ENCODE measurements at regions not wholly inside any gene's neighbourhood (a gene's known extent, or its start where the extent isn't known, plus 50 kb on each side); places are given as distances from the start of the nearest gene placed in this dataset.
"Not testable (repeated sequence)": the region's sequence is repeated elsewhere in the genome, so short reads cannot be mapped to it uniquely, and the experiment has no call there.

DNA sequence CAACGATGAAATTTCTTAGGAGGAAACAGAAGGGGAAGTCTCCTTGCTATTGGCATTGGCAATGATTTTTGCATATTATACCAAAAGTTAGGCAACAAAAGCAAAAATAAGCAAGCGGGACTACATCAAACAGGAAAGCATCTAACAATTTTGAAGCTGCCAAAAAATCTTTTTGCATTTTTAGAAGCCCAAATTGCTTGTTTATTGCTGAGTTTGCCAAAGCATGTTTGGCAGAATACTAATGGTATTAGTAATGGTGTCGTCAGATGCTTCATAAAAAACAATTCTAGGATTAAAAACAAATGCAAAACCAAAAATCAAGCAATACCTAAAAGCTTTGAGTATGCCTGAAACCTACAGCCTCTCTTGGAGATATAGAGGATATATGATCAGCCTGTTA, 80.0 kb downstream of the GALR1 start:
- DNase-seq (ENCODE audit: low spot score) = no peak

DNA sequence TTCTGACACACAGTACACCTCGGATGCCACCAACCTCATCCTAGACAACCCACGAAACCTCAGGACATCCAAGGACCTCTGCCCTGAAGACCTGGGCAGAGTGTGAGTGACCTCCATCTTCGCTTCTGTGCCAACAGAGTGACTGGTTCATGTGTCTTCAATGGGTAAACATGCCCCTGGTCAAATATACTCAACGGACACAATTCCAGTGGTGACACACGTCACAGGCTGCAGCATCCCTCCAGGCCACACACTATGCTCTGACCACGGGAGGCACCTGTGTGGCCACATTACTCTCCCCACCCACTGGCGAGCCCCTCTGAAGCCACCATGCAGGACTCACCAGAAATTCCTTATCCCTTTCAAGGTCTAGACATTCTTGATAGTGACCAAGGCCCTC, 85.2 kb downstream of the GALR1 start:
- DNase-seq (ENCODE audit: low spot score) = no peak

DNA sequence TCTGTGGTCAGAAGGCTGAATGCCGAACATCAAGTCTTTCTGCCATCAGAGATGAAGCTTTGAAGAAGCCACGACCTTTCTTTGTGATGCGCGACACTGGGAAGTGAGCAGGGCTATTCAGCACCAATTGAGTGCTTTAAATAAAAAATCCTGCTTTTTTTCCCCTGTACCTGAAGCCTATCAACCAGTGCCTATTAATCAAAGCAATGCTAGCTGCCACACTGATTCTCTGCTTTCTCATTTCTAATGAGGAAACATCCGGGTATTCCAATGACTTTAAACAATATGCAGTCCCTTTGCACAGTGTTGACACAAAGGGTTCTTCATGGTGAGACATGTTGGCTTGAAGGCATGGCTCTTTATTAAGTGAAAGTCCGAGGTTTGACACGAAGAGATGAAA, 88.0 kb downstream of the GALR1 start:
- DNase-seq (ENCODE audit: low spot score) = no peak

DNA sequence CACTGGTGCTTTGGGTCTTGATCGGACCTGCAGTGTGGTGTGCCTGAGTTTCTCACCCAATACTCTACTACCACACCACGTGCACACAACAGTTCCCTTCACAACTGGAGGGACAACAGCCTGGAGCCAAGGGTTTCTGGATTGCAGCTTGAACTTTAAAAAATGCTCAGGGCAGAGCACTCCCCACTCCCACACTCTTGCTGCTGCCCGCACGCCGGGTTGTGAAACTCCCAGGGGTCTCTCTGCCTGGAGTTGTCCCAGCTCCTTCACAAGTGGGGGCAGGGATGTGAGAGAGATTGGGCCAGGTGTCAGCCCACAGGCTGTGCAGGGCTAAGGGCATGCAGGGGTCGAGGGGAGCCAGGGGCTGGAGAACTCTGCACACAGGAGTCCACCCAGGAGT, 89.4 kb downstream of the GALR1 start:
- DNase-seq (ENCODE audit: low spot score) = no peak

DNA sequence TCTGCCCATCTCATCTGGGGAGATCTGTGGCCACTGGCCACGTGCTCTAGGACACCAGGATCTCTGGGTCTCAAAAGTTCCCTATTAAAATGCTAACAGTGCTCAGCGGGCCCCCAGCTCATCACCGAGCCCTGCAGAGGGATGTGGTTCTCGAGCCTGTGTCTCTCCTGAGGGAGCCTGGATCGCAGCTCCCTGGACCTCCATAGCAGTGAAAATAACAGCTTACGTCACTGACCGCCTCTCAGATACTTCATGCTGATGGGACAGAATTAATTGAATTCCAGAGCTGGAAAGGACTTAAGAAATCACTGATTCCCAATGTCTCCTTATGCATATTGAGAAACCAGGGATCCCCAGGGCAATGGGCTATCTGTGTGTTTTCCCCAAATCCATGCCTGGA, 90.0 kb downstream of the GALR1 start:
- no peak for DNase-seq (ENCODE audit: low spot score)

DNA sequence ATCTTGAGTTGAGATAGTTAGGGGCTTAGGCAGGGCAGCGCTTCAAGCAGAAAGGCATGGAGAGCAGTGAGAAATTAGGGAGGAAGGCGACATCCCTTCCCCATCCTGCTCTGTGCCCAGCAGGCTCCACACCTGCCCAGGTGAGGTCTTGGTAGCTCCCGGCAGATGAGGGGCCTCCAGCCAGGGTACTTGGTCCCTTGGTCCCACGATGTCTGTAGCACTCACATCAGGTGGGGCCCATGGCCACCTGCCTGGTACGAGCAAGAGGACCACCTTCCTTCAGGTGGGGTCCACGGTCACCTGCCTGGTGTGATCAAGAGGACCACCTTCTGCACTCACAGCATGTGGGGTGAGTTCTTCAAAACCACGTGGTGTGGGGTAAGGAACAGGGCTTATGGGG, 91.2 kb downstream of the GALR1 start:
- no peak for DNase-seq (ENCODE audit: low spot score)

DNA sequence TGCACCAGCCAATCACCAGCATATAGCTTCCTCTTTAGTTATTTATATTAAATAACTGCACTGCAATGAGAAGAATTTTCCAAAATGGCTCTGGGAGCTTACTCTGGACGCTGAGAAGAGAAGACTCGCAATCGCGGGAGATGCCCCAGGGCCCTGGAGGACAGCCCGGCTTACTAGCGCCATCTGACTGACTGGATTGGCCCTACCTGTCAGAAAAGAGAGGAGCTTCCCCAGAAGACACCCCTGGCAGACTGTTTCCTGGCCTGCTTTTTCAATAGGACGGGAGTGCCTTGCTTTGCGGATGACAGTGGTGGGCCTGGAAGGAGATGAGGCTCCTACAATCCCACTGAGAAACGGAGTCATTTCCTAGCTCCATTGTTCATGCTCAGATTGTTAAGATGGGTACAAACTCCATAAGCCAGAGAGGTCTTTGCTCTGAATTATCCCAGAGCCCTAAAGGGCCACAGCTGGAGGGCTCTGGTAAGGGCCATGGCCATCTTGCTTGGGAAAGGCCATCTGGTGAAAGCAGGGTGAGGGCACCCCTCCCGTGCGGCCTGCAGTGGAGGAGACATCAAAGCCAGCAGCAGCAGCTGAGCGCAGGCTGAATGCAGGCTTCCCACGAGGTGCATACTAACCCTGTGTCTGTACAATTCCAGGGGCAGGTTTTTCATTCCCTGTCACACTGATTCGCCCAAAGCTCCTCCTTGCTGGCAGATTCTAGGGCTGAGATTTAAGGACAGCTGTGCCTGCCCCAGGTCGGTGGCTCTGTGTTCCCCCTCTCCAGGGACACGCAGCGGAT, 92.1 kb downstream of the GALR1 start:
- DNase-seq (ENCODE audit: low spot score) = no peak

DNA sequence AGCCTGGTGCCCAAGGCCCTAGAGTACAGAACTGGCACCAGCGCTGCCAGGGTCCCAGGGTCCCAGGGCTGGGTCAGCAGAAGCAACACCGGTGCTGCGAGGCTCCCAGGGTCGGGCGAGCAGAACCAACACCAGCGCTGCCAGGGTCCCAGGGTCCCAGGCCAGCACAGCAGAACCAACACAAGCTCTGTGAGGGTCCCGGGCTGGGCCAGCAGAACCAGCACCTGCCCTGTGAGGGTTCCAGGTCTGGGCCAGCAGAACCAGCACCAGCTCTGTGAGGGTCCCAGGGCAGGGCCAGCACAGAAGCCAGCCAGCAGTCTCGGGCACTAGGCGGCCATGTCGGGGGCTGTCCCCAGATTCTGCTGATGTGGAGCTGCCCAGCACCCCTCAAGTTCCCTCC, 93.1 kb downstream of the GALR1 start:
- no peak for DNase-seq (ENCODE audit: low spot score)

DNA sequence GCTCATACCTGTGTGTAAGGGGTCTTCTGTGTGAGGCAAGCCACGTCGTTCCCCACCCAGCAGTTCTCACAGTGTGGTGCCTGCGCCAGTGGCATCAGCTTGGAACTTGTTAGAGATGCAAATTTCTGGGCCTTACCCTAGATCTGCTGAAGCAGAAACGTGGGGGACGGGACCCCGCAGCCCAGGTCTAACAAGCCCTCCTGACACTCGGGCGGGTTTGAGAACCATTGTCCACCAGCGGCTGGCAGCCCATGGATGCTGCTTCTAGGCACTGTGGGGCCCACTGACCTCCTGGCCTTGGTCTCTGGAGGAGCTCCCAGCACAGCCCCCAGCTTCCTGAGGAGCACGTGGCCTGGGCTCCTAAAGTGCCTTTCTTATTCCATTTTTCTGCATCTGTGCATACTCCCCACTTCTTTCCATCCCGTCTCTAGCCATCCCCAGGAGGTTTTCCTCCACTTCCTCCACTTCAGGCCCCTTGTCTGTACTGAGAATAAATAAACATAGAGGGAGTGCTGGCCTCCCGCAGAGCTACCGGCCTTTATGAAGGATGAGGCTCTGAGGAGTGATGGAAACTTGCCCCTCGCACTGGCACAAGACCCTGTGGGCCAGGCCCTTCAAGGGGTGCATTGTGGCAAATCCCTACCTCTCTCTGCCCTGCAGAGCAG, 94.3 kb downstream of the GALR1 start:
- DNase-seq (ENCODE audit: low spot score) = no peak

DNA sequence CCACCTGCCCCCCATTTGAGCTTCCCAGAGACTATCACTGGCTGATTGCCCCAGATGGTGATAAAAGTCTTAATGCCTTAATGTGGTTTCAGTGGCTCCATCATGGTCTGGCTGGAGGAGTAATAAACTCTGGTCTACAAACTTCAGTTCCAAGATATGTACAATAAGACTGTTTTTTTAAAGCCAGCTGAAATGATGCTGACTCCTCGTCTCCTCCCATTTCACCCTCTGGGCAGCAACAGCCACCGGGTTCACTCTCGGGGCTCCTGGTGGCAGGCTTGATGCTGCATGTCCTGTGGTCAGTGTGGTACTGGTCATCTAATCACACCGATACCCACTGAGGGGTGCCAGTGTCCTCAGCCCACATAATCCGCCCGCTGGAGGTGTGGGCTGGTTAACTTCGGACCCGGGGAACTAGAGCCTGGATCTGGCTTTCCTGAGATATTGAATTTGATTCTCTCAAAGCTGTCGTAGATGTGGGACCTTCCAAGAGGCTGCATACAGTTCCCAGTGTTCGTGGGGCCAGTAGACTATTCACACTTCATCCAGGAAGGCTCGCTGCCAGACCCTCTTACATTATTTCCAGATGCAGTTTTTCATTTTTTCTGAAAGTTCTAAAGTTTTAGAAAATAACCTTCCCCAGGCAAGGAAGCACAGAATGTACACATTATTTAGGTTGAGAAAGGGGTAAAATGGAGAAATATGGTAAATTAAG, 95.3 kb downstream of the GALR1 start:
- DNase-seq (ENCODE audit: low spot score) = no peak

DNA sequence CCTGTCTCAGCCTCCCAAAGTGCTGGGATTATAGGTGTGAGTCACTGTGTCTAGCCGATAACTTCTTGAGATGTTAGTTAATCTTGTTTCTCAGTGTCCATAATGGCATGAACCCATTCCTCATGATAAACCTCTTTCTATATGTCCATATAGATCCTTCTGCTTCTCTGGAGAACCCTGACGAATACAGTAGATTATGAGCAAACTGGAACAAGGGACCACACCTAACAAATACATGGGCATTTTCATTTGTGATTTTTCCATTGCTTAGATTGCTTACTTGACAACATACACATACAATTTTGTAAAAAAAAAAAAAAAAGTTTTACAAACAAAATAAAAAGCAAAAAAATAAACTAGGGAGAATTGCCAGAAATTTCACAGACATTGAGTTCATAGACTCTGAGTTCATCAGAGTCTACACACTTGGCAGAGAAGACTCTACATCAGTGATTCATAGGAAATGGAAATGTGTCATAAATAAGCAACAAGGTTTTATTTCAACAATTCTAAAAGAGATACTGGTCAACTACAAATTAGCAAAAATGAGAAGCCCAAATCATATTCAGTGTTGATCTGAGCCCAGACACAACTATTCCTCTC, 96.7 kb downstream of the GALR1 start:
- DNase-seq (ENCODE audit: low spot score) = no peak

DNA sequence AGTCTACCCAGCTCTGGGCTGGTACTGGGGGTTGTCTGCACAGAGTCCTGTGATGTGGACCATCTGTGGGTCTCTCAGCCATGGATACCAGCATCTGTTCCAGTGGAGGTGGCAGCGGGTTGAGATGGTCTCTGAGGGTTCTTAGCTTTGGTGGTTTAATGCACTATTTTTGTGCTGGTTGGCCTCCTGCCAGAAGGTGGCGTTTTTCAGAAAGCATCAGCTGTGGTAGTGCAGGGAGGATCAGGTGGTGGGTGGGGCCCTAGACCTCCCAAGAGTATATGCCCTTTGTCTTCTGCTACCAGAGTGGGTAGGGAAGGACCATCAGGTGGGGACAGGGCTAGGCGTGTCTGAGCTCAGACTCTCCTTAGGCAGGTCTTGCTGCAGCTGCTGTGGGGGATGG, 103.7 kb downstream of the GALR1 start:
- DNase-seq (ENCODE audit: low spot score) = not testable (repeated sequence)

DNA sequence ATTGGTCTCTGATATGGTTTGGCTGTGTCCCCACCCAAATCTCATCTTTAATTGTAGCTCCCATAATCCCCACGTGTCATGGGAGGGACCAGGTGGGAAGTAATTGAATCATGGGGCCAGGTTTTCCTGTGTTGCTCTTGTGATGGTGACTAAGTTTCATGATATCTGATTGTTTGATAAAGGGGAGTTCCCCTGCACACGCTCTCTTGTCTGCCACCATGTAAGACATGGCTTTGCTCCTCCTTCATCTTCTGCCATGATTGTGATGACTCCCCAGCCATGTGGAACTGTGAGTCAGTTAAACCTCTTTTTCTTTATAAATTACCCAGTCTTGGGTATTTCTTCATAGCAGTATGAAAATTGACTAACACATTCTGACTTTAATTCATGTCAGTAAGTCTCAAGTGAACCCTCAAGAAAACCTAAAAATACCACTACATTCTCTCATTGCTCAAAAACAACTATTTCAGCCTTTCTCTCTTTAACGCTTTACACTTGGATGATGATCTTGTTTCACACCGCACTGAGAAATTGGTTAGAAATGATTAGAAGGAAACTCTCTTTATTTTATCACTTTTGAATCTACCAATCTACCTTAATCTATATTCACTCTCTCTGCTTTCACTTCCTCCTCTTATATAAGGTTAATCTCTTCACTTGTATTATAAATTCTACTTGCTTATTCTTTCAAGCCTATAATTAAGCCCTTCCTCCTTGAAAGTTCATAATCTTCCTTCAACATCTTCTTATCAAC, 110.1 kb downstream of the GALR1 start:
- DNase-seq (ENCODE audit: low spot score) = no peak

DNA sequence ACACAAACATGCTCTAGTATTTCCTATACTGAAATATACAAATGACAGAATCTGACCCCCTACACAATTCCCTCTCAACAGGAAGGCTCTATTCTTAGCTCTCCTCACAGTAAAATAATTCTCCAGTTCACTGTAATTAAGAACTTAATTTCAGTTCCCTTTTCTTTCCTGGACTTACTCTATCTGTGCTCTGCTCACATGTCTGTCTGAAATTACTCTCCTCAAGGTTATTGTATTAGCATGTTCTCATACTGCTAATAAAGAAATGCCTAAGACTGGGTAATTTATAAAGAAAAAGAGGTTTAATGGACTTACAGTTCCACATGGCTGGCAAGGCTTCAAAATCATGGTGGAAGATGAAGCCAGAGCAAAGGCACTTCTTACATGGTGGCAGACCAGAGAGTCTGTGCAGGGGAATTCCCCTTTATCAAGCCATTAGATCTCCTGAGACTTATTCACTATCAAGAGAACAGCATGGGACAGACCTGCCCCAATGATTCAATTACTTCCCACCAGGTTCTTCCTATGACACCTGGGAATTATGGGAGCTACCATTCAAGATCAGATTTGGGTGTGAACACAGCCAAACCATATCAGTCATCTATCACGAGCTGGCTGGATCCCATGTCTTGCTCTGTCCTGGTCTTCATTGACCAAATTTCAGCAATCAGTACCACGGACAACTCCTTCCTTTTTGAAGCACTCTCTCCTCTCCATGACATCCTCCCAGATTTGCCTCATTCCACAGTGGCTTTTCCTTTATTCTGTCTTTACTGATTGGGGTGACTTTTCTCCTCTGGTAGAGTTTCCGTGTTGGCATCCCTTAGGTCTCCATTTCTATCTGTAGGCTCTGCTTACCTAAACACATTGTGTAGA, 110.9 kb downstream of the GALR1 start:
- DNase-seq (ENCODE audit: low spot score) = no peak

DNA sequence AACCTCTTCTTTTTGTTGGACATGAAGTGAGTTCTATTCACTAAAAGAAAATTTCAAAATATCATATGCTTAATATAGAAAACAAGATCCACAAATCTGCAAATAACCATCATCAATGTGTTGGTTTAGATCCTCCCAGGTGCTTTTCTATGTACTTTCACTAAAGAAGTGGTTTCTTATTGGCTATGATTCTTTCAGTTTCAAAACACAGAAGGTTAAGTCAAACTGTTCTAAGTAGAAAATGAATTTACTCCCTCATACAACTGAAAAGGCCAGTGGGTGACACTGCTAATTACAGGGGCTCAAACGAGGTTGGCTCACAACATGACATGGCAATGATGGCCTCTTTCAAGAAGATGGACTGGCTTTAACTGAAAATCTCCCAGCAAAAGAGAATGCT, 111.7 kb downstream of the GALR1 start:
- no peak for DNase-seq (ENCODE audit: low spot score)

DNA sequence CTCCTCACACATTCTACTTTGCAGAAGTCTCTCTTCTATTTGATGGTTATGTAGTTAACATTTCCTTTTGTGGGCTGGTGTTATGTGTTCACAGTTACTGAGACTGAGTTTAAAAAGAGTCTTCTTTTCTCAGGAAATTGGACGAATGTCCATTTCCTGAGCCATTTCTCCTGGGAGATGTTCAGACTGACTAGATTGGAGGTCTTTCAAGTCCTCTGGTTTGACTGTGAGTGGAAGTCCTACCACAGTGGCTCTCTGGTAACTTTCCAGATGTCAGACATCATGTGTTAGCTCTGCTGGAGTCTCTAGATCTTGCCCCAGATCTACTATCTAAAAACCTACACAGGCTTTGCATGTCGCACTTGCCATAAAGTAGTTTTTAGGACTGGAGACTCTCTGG, 116.0 kb downstream of the GALR1 start:
- DNase-seq (ENCODE audit: low spot score) = no peak

DNA sequence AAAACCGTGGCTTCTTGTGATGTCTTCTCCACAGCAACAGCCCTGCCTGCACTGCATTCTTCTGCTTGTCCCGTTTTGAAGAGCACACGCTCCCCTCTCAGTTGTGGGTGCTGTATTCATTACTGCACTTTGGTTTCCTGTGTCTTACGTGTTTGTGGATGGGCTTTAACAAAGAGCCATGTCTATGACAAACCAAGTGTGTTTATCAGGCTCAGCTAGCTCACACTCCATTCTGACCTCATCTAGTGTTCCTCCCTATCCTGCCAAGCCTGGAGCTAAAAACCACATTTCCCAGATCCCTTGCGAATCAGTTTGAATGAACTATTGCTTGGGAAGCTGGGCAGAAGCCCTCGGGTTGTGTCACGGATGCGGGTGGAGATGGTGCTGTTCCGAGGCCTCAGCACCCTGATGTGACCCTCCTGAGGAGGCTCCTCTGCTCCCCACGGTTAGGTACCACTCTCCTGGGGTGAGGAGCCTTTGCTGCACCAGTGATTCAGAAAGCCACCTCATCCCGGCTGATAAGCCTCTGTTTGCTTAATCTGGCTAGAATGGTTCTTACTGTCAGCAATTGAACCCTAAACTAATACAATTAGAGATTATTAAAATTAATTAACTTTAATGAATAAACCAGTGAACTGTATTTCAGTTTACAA, 116.5 kb downstream of the GALR1 start:
- no peak for DNase-seq (ENCODE audit: low spot score)

DNA sequence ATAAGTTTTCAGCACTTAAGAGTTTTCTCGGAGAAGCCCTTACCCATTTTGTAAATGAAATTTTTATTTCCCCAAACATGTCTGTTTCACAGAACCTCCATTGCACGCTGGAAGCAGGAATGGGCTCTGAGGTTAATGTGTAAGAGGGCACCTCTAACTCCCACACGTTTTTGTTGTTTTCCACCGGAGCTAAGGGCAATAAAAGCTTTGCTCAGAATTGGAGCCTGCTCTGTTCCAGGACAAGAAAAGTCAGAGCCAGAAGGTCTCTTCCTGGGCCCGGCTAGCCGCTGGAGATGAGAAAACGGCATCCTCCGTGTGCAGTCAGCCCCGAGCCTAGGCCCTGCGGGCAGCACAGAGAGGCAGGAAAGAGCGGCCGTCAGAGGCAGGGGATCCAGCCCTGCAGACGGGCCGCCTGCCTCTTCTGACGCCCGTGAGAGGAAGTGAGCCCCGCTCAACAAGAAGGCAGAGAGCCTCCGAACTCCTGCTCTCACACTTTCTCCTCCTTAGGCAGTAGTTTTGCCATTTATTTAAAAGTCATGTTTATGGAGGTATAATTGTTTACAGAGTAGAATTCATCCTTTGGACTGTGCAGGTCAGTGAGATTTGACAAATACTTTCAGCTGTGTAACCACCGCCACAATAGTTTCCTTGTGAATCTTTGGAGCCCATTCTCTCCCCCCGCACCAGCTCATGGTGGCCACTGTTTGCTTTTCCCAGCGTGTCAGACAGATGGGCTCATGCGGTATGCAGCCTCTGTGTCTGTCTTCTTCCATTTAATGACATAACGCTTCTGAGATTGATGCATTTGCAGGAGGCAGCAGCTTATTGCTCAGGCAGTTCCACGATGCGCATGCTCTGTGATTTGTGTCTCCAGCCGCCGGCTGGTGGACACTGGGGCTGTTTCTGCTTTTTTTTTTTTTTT, 117.3 kb downstream of the GALR1 start:
- DNase-seq (ENCODE audit: low spot score) = no peak

DNA sequence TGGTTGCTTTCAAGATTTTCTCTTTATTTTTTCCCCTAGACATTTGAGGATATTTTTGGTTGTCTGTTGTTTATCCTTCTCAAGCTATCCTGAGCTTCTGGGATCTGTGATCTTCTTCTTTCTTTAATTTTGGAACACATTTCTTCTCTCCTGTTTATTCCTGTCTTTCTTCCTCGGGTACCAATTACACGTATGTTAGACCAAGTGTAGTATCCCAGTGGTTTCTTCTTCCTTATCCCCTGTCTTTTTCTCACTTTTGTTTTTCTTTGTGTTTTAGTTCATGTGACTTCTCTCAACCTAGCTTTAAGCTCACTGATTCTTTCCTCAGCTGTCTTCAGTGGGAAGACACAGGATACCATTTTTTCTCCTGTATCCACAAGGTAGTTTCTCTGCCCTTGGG, 120.0 kb downstream of the GALR1 start:
- DNase-seq (ENCODE audit: low spot score) = no peak
